ENCODE measurements at regions not wholly inside any gene's neighbourhood (a gene's known extent, or its start where the extent isn't known, plus 50 kb on each side); places are given as distances from the start of the nearest gene placed in this dataset.

GRCh38 chr4:45770958-45771357 lies 352.9 kb downstream of the GABRG1 start:
- TF ChIP-seq POLR2AphosphoS5 (IDR thresholded peaks at IDR 0.05; ENCODE audit: borderline replicate concordance, low read depth, low read length) (no peak), EZH2 (IDR thresholded peaks at IDR 0.05) (no peak), FOXP2 (optimal IDR thresholded peaks at IDR 0.05; ENCODE audit: control extremely low read depth, extremely low read length, insufficient read depth) (no peak)
